Small intestine (tissue), 7 donors: ENCODE measurements at regions not wholly inside any gene's neighbourhood (a gene's known extent, or its start where the extent isn't known, plus 50 kb on each side); places are given as distances from the start of the nearest gene placed in this dataset.

Source experiments
- DNase-seq, 2 donors: peaks; one replicate each; pipeline versions ENCODE4 v3.0.0 to v3.0.0-alpha.2; 2013
- FAIRE-seq: peaks from 2 replicates; lab custom pipeline; 2012; peaks lifted over from hg19 to GRCh38; lab: Jason Lieb, UNC
- H3K27ac ChIP-seq, 3 donors: one replicate each; pipeline ENCODE4 v1.5.1; 2013; ENCODE audit warnings: low read length in 2 of 3, mild to moderate bottlenecking in 2 of 3, control low read depth in 1 of 3, inconsistent platforms in 1 of 3, low read depth in 1 of 3, moderate library complexity in 1 of 3
- H3K27me3 ChIP-seq, 3 donors: one replicate each; pipeline ENCODE4 v1.6.1; 2013; ENCODE audit warnings: low read length in 3 of 3, inconsistent platforms in 1 of 3; ENCODE audit not compliant: control insufficient read depth in 3 of 3, insufficient read depth in 3 of 3
- H3K36me3 ChIP-seq, 3 donors: one replicate each; pipeline ENCODE4 v1.6.1; 2013; ENCODE audit warnings: low read length in 3 of 3, inconsistent platforms in 1 of 3, low read depth in 1 of 3, mild to moderate bottlenecking in 1 of 3, moderate library complexity in 1 of 3; ENCODE audit not compliant: control insufficient read depth in 3 of 3, insufficient read depth in 2 of 3
- H3K4me1 ChIP-seq, 3 donors: one replicate each; pipeline ENCODE4 v1.6.1; 2013; ENCODE audit warnings: low read length in 2 of 3, inconsistent platforms in 1 of 3, low read depth in 1 of 3, mild to moderate bottlenecking in 1 of 3, moderate library complexity in 1 of 3; ENCODE audit not compliant: control insufficient read depth in 3 of 3, insufficient read depth in 2 of 3
- H3K4me3 ChIP-seq, 3 donors: one replicate each; pipeline ENCODE4 v1.5.1; 2013; ENCODE audit warnings: low read length in 3 of 3, control low read depth in 1 of 3, inconsistent platforms in 1 of 3, low read depth in 1 of 3, mild to moderate bottlenecking in 1 of 3, moderate library complexity in 1 of 3
- H3K9me3 ChIP-seq, 2 donors: one replicate each; pipeline ENCODE4 v1.6.1; 2013; ENCODE audit warnings: low read depth in 1 of 2, low read length in 1 of 2; ENCODE audit not compliant: control insufficient read depth in 2 of 2, insufficient read depth in 1 of 2
- WGBS, 3 donors: extraction: QIAGEN DNeasy Blood & Tissue Kit; methylation state at CpG; one replicate each; pipeline ENCODE4 v1.1.7; 2013; 5-methylcytosine and 5-hydroxymethylcytosine counted together
- donor health status: healthy with polysubstance abuse.
- donor health status: control.
- donor health status: control.
- donor health status: Bipolar disorder and iron deficiency.
- donor health status: healthy.

- Histone ChIP-seq H3K4me3 (no peak overlapping the region), H3K27me3 (no peaks in the 10 kb centered on the region), H3K27ac (no peak overlapping the region), H3K9me3 (peaks cover 0 to 14% of the 10 kb centered on the region in 2 donors), H3K36me3 (no peaks in the 10 kb centered on the region), H3K4me1 (no peaks in the 10 kb centered on the region)
- FAIRE-seq: no peak
- 86 to 88% (median 88%) methylated on average over 3 of the region's 3 CpGs for WGBS, 3 donors
- DNase-seq: no peak
These were observed 2183.4 kb upstream of the ACO1 start for GRCh38 chr9:30201024-30201423.

- H3K4me1 ChIP-seq: no peaks in the 10 kb centered on the region
- no peaks in the 10 kb centered on the region for H3K36me3 ChIP-seq
- no peak overlapping the region for H3K27ac ChIP-seq
- H3K4me3 ChIP-seq: no peak overlapping the region
- H3K9me3 ChIP-seq: no peaks in the 10 kb centered on the region
- DNase-seq (no peak), FAIRE-seq (no peak)
- WGBS, 3 donors: 62 to 67% (median 63%) methylated on average over 4 of the region's 4 CpGs
- no peaks in the 10 kb centered on the region for H3K27me3 ChIP-seq
These were observed 2149.4 kb upstream of the ACO1 start for GRCh38 chr9:30235068-30235467.

- Histone ChIP-seq H3K4me3 (no peak overlapping the region), H3K36me3 (no peaks in the 10 kb centered on the region), H3K27me3 (no peaks in the 10 kb centered on the region), H3K4me1 (no peaks in the 10 kb centered on the region), H3K9me3 (no peaks in the 10 kb centered on the region), H3K27ac (no peak overlapping the region)
- no peak for FAIRE-seq
- 67 to 73% (median 72%) methylated on average over 2 of the region's 2 CpGs for WGBS, 3 donors
- DNase-seq: no peak
These were observed 2148.9 kb upstream of the ACO1 start for GRCh38 chr9:30235564-30235963.

GRCh38 chr9:30239878-30240277, 2144.6 kb upstream of the ACO1 start:
- Histone ChIP-seq H3K9me3 (no peaks in the 10 kb centered on the region), H3K4me1 (no peaks in the 10 kb centered on the region), H3K4me3 (no peak overlapping the region), H3K27me3 (no peaks in the 10 kb centered on the region), H3K36me3 (no peaks in the 10 kb centered on the region), H3K27ac (no peak overlapping the region)
- no peak for FAIRE-seq
- DNase-seq: no peak
- WGBS, 3 donors: 43 to 57% (median 48%) methylated on average over 2 of the region's 2 CpGs

GRCh38 chr9:30243467-30243866, 2141.0 kb upstream of the ACO1 start:
- Histone ChIP-seq H3K27me3 (no peaks in the 10 kb centered on the region), H3K36me3 (no peaks in the 10 kb centered on the region), H3K4me1 (no peaks in the 10 kb centered on the region), H3K4me3 (no peak overlapping the region), H3K27ac (no peak overlapping the region), H3K9me3 (no peaks in the 10 kb centered on the region)
- FAIRE-seq (no peak), DNase-seq (no peak)

- Histone ChIP-seq H3K4me1 (no peaks in the 10 kb centered on the region), H3K9me3 (no peaks in the 10 kb centered on the region), H3K36me3 (no peaks in the 10 kb centered on the region), H3K27me3 (no peaks in the 10 kb centered on the region), H3K4me3 (no peak overlapping the region), H3K27ac (no peak overlapping the region)
- no peak for DNase-seq
- no peak for FAIRE-seq
These were observed 2139.6 kb upstream of the ACO1 start for GRCh38 chr9:30244877-30245276.

GRCh38 chr9:30250872-30251271, 2133.6 kb upstream of the ACO1 start:
- no peak overlapping the region for H3K4me3 ChIP-seq
- no peaks in the 10 kb centered on the region for H3K9me3 ChIP-seq
- WGBS, 3 donors: 30 to 55% (median 38%) methylated on average over 1 of the region's 1 CpG
- FAIRE-seq: no peak
- DNase-seq: no peak
- no peaks in the 10 kb centered on the region for H3K4me1 ChIP-seq
- H3K36me3 ChIP-seq: no peaks in the 10 kb centered on the region
- H3K27ac ChIP-seq: no peak overlapping the region
- no peaks in the 10 kb centered on the region for H3K27me3 ChIP-seq

GRCh38 chr9:30258094-30258493, 2126.3 kb upstream of the ACO1 start:
- FAIRE-seq: no peak
- no peaks in the 10 kb centered on the region for H3K9me3 ChIP-seq
- no peaks in the 10 kb centered on the region for H3K27me3 ChIP-seq
- DNase-seq: no peak
- WGBS, 3 donors: 68 to 86% (median 81%) methylated on average over 4 of the region's 4 CpGs
- H3K36me3 ChIP-seq: no peaks in the 10 kb centered on the region
- H3K27ac ChIP-seq: no peak overlapping the region
- no peaks in the 10 kb centered on the region for H3K4me1 ChIP-seq
- no peak overlapping the region for H3K4me3 ChIP-seq

- Histone ChIP-seq H3K27me3 (no peaks in the 10 kb centered on the region), H3K4me3 (no peak overlapping the region), H3K36me3 (no peaks in the 10 kb centered on the region), H3K4me1 (no peaks in the 10 kb centered on the region), H3K27ac (no peak overlapping the region), H3K9me3 (no peaks in the 10 kb centered on the region)
- 83 to 85% (median 84%) methylated on average over 1 of the region's 1 CpG for WGBS, 3 donors
- FAIRE-seq: no peak
- DNase-seq: no peak
These were observed 2104.1 kb upstream of the ACO1 start for GRCh38 chr9:30280229-30280900.
